Right lobe of liver (tissue), 6 donors: ENCODE measurements at regions not wholly inside any gene's neighbourhood (a gene's known extent, or its start where the extent isn't known, plus 50 kb on each side); places are given as distances from the start of the nearest gene placed in this dataset.
A peak's percentile ranks its signal among the peaks of the same experiment; 100 is the strongest.

Experiments used
- ATAC-seq, 4 donors: fragments of 200-7000 bp; cut with Tn5 transposase; one replicate each; pipeline ENCODE4 v1.9.1; 2020; ENCODE audit warnings: mild to moderate bottlenecking in 4 of 4, moderate library complexity in 4 of 4
- DNase-seq, 3 donors: peaks; one replicate each; pipeline ENCODE4 v3.0.0-alpha.2; 2020
- H3K27ac ChIP-seq, 3 donors: fragments of 200-600 bp; one replicate each; pipeline ENCODE4 v1.8.0; 2022
- H3K27me3 ChIP-seq, 2 donors: fragments of 200-600 bp; one replicate each; pipeline ENCODE4 v1.8.0; 2022
- H3K36me3 ChIP-seq, 4 donors: fragments of 200-600 bp; sonication (generic) in 1 of 4; one replicate each; pipeline versions ENCODE4 v1.5.1 to v1.8.0; 2017 to 2022; ENCODE audit warnings: control low read depth in 1 of 4
- H3K4me1 ChIP-seq, 4 donors: fragments of 200-600 bp; sonication (generic) in 1 of 4; one replicate each; pipeline versions ENCODE4 v1.5.1 to v1.8.0; 2017 to 2022; ENCODE audit warnings: control low read depth in 1 of 4
- H3K4me3 ChIP-seq, 3 donors: fragments of 200-600 bp; one replicate each; pipeline ENCODE4 v1.8.0; 2022
- H3K9me3 ChIP-seq, 4 donors: fragments of 200-600 bp; sonication (generic) in 1 of 4; one replicate each; pipeline versions ENCODE4 v1.5.1 to v1.8.0; 2017 to 2022; ENCODE audit warnings: control low read depth in 1 of 4
- POLR2A ChIP-seq: fragments of 450-650 bp; IDR thresholded peaks from one replicate; pipeline ENCODE4 v1.6.1; 2017; ENCODE audit warnings: antibody characterized with exemption, mild to moderate bottlenecking
- WGBS: methylation state at CpG from one replicate; pipeline ENCODE4 v1.1.6; 2018; ENCODE audit warnings: low coverage, low lambda C conversion rate; ENCODE audit not compliant: insufficient coverage; ENCODE audit errors: missing lambda C conversion rate; 5-methylcytosine and 5-hydroxymethylcytosine counted together
- intact Hi-C, 2 donors: fragments of 100-400 bp; cut with DNase I; formaldehyde crosslinking; loops; one replicate each; pipeline versions ENCODE4 v1.11.2 to v1.14.1; 2022
- TF ChIP-seq, protein P1 (sequence below), 4 donors: fragments of 200-600 bp in 3 of 4; fragments of 450-650 bp in 1 of 4; IDR thresholded peaks; one replicate each; pipeline versions ENCODE4 v1.5.1 to v1.8.0; 2016 to 2022; ENCODE audit warnings: antibody characterized with exemption in 4 of 4, mild to moderate bottlenecking in 2 of 4
- donor health status: DM: no; HTN: yes; CAD: no.
- donor health status: DM: no; HTN: no; CAD: no.
- donor health status: DM: no; HTN: no; CAD: no.
- donor health status: DM: no; HTN: yes; CAD: no.
- donor health status: DM: no; HTN: yes; CAD: no.

DNA sequence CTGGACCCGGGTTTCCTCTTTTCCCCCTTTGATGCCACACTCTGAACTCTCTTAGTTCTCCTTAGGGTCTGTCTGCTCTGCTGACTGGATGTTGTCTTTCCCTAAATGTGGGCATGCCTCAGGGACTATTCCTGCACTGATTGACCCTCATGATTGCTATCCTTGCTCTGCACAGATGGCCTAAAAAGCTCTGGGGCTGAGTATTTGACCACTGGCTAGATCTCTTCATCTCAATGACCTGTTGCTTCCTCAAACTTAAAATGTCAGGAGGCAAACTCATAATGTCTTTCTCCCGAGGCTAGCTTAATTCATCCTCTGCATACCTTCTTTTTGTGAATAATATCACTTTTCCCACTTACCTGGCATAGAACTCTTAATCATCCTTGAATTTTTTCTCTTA lies 157.4 kb downstream of the GATB start:
- ATAC-seq (no peak), DNase-seq (no peak)
- Histone ChIP-seq H3K36me3 (no peaks in the 10 kb centered on the region), H3K4me3 (no peak overlapping the region), H3K27me3 (no peaks in the 10 kb centered on the region), H3K4me1 (no peaks in the 10 kb centered on the region), H3K27ac (no peak overlapping the region), H3K9me3 (no peaks in the 10 kb centered on the region)
- intact Hi-C loops: no loop called here
- WGBS: 61% methylated on average over 2 of the region's 2 CpGs
- TF ChIP-seq POLR2A: no peak

DNA sequence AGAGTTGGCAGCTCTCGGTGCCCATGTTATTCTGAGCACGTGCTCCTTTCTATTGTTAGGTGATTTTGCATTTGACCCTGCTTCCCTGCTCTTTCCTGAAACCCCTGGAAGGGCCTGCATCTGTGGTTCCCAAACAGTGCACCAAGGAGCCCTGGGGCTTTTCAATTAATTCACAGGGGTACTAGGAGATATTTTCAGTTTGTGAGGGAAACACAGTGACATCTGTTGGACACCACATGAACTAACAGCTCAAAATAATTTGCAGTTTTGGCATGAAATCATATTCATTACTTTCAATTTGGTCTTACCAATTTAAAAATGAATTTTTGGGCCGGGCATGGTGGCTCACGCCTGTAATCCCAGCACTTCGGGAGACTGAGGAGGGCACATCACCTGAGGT lies 156.6 kb downstream of the GATB start:
- Histone ChIP-seq H3K4me3 (no peak overlapping the region), H3K27ac (no peak overlapping the region), H3K9me3 (no peaks in the 10 kb centered on the region), H3K4me1 (no peaks in the 10 kb centered on the region), H3K36me3 (no peaks in the 10 kb centered on the region), H3K27me3 (no peaks in the 10 kb centered on the region)
- TF ChIP-seq POLR2A: no peak
- TF ChIP-seq, protein P1, sequence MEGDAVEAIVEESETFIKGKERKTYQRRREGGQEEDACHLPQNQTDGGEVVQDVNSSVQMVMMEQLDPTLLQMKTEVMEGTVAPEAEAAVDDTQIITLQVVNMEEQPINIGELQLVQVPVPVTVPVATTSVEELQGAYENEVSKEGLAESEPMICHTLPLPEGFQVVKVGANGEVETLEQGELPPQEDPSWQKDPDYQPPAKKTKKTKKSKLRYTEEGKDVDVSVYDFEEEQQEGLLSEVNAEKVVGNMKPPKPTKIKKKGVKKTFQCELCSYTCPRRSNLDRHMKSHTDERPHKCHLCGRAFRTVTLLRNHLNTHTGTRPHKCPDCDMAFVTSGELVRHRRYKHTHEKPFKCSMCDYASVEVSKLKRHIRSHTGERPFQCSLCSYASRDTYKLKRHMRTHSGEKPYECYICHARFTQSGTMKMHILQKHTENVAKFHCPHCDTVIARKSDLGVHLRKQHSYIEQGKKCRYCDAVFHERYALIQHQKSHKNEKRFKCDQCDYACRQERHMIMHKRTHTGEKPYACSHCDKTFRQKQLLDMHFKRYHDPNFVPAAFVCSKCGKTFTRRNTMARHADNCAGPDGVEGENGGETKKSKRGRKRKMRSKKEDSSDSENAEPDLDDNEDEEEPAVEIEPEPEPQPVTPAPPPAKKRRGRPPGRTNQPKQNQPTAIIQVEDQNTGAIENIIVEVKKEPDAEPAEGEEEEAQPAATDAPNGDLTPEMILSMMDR (IDR thresholded peaks at IDR 0.05): peak; percentile 38 to 52 (median 48)
- no peak for DNase-seq
- intact Hi-C loops: no loop called here
- WGBS: 68% methylated on average over 5 of the region's 5 CpGs
- ATAC-seq: peak; percentile 53 to 67 (median 58)

- WGBS: 68% methylated on average over 2 of the region's 2 CpGs
- ATAC-seq (no peak), DNase-seq (no peak)
- Histone ChIP-seq H3K27ac (no peak overlapping the region), H3K27me3 (no peaks in the 10 kb centered on the region), H3K36me3 (no peaks in the 10 kb centered on the region), H3K9me3 (no peaks in the 10 kb centered on the region), H3K4me3 (no peak overlapping the region), H3K4me1 (no peaks in the 10 kb centered on the region)
- no peak for TF ChIP-seq POLR2A
- TF ChIP-seq, protein P1 (IDR thresholded peaks at IDR 0.05): no peak
- intact Hi-C loops: no loop called here
These were observed 155.6 kb downstream of the GATB start for GRCh38 chr4:151605215-151605614.

DNA sequence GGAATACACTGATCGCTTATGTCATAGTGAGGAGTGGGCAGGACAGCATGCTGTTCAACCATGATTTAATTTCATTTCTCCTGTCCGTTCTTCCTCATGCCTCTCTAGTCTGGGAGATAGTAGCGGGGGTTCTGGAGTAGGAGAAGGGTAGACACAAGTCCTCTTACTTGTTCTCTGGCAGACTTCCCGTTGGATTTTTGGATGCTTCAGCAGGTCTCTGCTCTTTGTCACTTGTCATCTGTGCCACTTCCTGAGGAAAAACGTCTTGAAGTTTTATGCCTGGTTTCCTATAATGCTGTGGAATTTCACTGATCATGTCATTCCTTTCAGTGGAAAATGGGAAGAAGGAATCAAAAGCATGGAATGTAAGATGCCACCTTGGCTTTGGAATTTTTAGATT lies 154.7 kb downstream of the GATB start:
- Histone ChIP-seq H3K4me3 (no peak overlapping the region), H3K36me3 (no peaks in the 10 kb centered on the region), H3K27me3 (no peaks in the 10 kb centered on the region), H3K9me3 (no peaks in the 10 kb centered on the region), H3K4me1 (no peaks in the 10 kb centered on the region), H3K27ac (no peak overlapping the region)
- intact Hi-C loops: no loop called here
- DNase-seq (no peak), ATAC-seq (no peak)
- TF ChIP-seq POLR2A: no peak
- TF ChIP-seq, protein P1 (IDR thresholded peaks at IDR 0.05): no peak
- WGBS: 50% methylated on average over 5 of the region's 5 CpGs

DNA sequence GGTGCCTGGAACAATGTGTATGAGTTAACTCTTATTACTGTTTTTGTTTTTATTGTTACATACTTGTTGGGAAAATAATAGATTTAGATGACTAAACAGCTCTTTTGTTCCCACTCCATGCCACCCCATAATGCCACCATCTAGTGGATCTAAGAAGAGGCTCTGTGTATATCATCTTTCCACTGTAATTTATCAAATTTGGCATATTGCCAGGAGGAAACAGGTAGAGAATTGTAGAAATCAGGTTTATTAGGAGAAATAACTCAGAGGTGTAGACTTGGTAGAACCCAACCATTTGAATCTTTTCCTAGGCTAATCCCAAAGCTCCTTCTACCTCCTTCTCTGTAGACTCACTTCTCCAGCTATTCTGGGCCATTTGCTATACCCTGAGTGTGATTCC lies 150.6 kb downstream of the GATB start:
- no peak for DNase-seq
- intact Hi-C loops: no loop called here
- ATAC-seq: no peak

More for the DNA sequence above, 150.6 kb downstream of the GATB start:
- TF ChIP-seq, protein P1 (IDR thresholded peaks at IDR 0.05): no peak
- TF ChIP-seq POLR2A: no peak
- H3K4me1 ChIP-seq: no peaks in the 10 kb centered on the region
- H3K4me3 ChIP-seq: no peak overlapping the region
- no peaks in the 10 kb centered on the region for H3K36me3 ChIP-seq
- H3K9me3 ChIP-seq: no peaks in the 10 kb centered on the region
- no peak overlapping the region for H3K27ac ChIP-seq
- H3K27me3 ChIP-seq: no peaks in the 10 kb centered on the region
